Stomach (tissue), 4 donors: ENCODE measurements at regions not wholly inside any gene's neighbourhood (a gene's known extent, or its start where the extent isn't known, plus 50 kb on each side); places are given as distances from the start of the nearest gene placed in this dataset.

Source experiments
- CTCF ChIP-seq, 7 experiments: fragments of 450-650 bp in 4 of 7; fragments of 200-600 bp in 3 of 7; sonication (generic) in 3 of 7; IDR thresholded peaks; one replicate each; pipeline ENCODE4 v1.5.1; 2016 to 2019; ENCODE audit warnings: antibody characterized with exemption in 7 of 7, control low read depth in 2 of 7, mild to moderate bottlenecking in 1 of 7
- EP300 ChIP-seq: sonication (generic); formaldehyde crosslinking; IDR thresholded peaks from one replicate; pipeline ENCODE4 v1.6.1; 2017; ENCODE audit warnings: antibody characterized with exemption

- TF ChIP-seq CTCF (IDR thresholded peaks at IDR 0.05) (no peak), EP300 (no peak)
Observed at GRCh38 chr9:89845862-89846261, 241.1 kb downstream of the GADD45G start.
